Caki2 (cell line): ENCODE measurements at regions not wholly inside any gene's neighbourhood (a gene's known extent, or its start where the extent isn't known, plus 50 kb on each side); places are given as distances from the start of the nearest gene placed in this dataset.

Source experiments
- DNase-seq: peaks from one replicate; pipeline ENCODE4 v3.0.0-alpha.2; 2015; ENCODE audit warnings: low read depth
- in situ Hi-C: cut with HindIII; loops from 2 replicates; pipeline ENCODE4 v1.10.0; 2016; ENCODE audit warnings: low sequenced_read_pairs, low pct_unique_long_range_greater_than_20kb, mixed read lengths

GRCh38 chr4:43374216-43374751 lies 481.8 kb downstream of the GRXCR1 start:
- in situ Hi-C loops = no loop called here
- no peak for DNase-seq

- DNase-seq = no peak
- in situ Hi-C loops = no loop called here
These were observed 486.5 kb downstream of the GRXCR1 start for GRCh38 chr4:43379016-43379415.

GRCh38 chr4:43380093-43380492 lies 487.6 kb downstream of the GRXCR1 start:
- in situ Hi-C loops = no loop called here

DNA sequence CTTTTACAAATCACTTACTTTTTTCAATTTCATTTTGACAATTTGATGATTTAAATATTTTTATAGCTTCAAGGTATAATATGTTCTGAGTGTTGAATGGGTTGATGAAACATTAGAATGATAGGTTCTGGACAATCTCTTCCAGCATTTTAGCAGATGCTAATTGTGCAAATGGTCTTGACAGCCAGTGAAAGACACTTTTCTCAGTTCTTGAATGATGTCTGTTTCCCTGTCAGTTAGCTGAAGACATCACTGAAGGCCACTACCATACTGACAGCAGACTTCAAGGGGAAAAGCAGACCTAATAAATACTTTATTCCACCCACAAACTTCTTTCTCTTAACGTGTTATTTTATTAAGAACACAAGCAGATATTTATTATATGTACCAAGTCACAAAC lies 498.6 kb downstream of the GRXCR1 start:
- no peak for DNase-seq
- in situ Hi-C loops = no loop called here

More at GRCh38 chr4:43380093-43380492, 487.6 kb downstream of the GRXCR1 start:
- DNase-seq = no peak

GRCh38 chr4:43394976-43395375 lies 502.5 kb downstream of the GRXCR1 start:
- in situ Hi-C loops = no loop called here
- no peak for DNase-seq

DNA sequence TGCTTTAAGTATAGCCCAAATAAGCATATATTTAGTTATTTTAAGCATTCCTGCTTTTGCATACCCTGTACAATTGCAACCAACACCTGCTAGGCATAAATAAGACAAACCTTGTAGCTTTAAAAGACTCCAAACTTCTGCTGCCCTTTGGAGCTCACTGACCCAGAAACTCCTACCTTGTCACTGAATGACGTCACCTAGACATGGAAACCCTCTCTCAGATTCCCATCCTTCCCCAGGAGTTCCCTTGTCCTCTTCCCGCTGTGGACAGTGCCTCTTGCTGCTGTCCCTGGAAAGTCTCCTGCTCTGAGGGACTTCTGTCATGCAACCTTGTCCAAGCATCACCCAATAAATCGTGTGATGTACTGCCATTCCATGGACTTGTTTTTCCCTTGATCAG lies 507.2 kb downstream of the GRXCR1 start:
- DNase-seq = no peak
- in situ Hi-C loops = no loop called here

GRCh38 chr4:43402393-43402792 lies 509.9 kb downstream of the GRXCR1 start:
- DNase-seq = no peak
- in situ Hi-C loops = no loop called here

GRCh38 chr4:43410636-43411035 lies 518.1 kb downstream of the GRXCR1 start:
- in situ Hi-C loops = no loop called here
- no peak for DNase-seq

DNA sequence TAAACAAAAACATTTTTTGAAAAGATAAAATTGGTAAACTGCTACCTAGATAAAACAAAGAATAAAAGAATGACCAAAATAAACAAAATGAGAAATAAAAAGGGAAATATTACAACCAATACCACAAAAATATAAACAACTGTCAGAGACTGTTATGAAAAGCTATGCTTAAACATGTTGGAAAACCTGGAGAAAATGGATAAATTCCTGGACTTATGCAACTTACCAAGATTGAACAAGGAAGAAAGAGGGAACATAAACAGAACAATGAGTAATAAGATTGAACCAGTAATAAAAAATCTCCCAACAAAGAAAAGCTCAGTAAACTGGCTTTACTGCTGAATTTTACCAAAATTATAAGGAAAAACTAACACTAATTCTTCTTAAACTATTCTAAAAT lies 518.7 kb downstream of the GRXCR1 start:
- DNase-seq = no peak
- in situ Hi-C loops = no loop called here

DNA sequence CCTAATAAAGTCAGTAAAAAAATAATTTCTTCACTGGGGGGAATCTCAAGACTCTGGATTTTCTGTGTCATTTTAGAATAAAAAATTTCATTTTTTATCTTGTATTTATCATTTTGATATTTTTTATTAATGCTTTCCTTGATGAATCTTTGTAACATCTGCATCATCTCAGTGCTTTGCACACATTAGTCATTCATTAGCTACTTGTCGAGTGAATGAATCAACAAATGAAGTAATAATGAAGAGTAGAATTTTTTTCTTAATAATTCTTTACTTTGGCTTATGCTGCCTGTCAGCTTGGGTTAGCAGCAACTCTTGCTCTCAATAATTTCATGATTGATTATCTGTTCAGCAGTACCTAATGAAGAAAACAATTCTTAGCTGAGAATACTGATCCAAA lies 530.8 kb downstream of the GRXCR1 start:
- in situ Hi-C loops = no loop called here
- no peak for DNase-seq

- no peak for DNase-seq
- in situ Hi-C loops = no loop called here
These were observed 532.7 kb downstream of the GRXCR1 start for GRCh38 chr4:43425206-43425605.

DNA sequence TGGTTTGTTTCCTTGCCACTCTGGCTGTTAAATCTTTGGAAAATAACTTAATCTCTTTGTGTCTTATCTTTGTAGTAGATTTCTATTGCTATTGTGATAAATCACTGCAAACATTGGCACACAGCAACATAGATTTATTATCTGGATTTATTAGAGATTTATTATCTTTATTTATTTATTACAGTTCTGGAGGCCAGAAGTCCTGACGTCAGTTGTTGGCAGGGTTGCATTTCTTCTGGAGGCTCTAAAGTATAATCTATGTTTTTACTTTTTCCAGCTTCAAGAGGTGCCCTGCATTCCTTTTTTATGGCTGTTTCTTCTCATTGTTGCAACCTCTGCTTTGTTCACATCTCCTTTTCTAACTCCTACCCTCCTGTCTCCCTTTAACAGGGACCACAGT lies 542.8 kb downstream of the GRXCR1 start:
- in situ Hi-C loops = no loop called here
- no peak for DNase-seq

GRCh38 chr4:43452948-43453347 lies 560.4 kb downstream of the GRXCR1 start:
- no peak for DNase-seq
- in situ Hi-C loops = no loop called here

- DNase-seq = no peak
These were observed 563.9 kb downstream of the GRXCR1 start for GRCh38 chr4:43456383-43456782.

DNA sequence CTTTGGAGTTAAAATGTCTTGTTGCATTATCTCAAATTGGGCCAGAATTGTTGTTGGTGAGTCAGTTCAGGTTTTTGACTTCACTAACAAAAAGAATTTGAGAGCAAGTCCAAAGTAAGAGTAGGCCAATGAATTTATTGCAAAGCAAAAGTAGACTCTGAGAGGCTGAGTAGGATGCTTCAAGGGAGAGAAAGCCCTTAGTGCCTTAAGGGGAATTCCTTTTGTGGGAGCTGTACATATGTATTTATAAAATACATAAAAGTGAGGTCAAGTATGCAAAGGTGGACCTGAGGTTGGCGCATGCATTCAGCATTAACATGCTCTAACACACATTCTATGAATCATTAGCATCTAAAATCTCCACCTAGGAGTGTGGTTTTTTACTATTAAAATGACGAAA lies 565.4 kb downstream of the GRXCR1 start:
- no peak for DNase-seq
- in situ Hi-C loops = no loop called here

More at GRCh38 chr4:43456383-43456782, 563.9 kb downstream of the GRXCR1 start:
- in situ Hi-C loops = no loop called here

DNA sequence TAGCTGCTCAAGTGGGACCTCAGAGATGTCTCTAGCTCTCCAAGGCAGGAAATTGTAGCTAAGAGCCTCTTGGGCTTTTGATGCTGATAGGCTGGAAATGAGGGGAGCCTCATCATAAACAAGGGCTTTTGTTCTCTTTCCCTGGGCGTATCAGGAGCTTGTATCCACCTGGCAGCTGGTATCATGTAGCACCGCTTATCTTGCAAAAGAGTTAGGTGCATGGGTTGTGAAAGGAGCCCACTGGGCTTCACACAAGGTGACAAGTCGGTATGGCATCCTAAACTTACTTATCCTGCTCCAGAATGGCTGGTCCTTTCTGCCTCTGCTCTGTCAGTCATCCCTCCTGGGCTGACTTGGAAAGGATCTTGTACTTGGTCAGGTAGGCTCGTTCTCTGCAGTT lies 565.8 kb downstream of the GRXCR1 start:
- no peak for DNase-seq
- in situ Hi-C loops = no loop called here

DNA sequence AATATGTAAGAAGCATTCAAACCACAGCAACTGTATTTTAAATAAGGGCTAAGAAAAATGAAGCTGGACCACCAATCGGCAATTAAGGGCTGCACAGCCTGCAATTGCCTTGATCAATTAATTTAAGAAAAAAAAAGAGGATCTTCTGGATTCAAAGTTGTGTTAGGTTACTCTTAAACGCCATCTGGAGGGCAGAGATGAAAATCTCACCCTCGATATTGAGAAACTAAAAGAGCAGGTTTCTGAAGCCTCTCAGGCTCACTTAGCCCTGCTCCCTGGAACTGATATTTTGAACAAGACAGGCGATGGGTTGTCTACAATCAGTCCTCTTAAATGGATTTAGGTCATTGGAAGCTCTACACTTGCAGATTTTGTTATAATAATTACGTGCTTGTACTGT lies 579.4 kb downstream of the GRXCR1 start:
- in situ Hi-C loops = no loop called here
- no peak for DNase-seq

- in situ Hi-C loops = no loop called here
- no peak for DNase-seq
These were observed 589.0 kb downstream of the GRXCR1 start for GRCh38 chr4:43481526-43481925.

GRCh38 chr4:43485196-43485595 lies 592.7 kb downstream of the GRXCR1 start:
- in situ Hi-C loops = no loop called here
- no peak for DNase-seq

DNA sequence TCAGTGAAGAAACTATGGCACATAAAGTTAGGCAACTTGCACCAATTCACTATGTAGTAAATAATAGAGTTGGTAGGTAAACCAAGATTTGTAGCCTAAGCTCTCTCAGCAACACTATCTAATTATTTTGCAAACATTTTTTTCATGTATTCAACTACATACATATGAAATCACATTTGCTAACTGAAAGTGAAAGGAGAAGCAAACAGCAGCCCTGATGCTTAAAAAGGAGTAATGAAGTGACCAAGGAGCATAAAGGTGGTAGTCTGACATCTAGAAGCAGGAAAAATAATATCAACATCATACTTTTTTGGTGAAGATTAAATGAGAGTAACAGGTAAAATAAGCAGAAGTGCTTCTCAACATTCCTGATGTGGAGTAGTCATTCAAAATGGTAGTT lies 603.7 kb downstream of the GRXCR1 start:
- DNase-seq = no peak

GRCh38 chr4:43496602-43497001 lies 604.1 kb downstream of the GRXCR1 start:
- in situ Hi-C loops = no loop called here
- DNase-seq = no peak

More for the DNA sequence above, 603.7 kb downstream of the GRXCR1 start:
- in situ Hi-C loops = no loop called here
